NCI-H146 treated with DMSO at 0.1 percent for 48 hours (cell line): ENCODE measurements at regions not wholly inside any gene's neighbourhood (a gene's known extent, or its start where the extent isn't known, plus 50 kb on each side); places are given as distances from the start of the nearest gene placed in this dataset.

Source experiments
- DNase-seq: peaks from one replicate; lab custom pipeline; 2025; ENCODE audit not compliant: unreplicated experiment; lab: John Stamatoyannopoulos, UW

DNA sequence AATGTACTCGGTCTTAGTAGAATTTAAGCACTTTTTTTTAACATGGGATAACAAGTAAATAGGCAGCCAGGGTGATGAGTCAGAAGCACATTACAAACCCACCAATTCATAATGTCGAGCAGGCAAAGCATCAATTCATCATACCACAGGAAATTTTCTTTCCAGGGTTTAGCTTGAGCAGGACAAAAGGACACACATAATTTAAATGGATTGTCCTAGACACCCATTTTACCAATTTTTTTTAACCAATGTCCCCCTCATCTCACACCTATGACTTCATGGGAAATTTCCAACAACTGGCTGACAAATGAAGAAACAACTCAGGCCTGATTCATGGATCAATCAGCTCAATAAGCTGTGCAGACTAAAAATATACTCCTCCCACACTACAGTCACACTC is 58.8 kb upstream of the FOXG1 start:
- no peak for DNase-seq

DNA sequence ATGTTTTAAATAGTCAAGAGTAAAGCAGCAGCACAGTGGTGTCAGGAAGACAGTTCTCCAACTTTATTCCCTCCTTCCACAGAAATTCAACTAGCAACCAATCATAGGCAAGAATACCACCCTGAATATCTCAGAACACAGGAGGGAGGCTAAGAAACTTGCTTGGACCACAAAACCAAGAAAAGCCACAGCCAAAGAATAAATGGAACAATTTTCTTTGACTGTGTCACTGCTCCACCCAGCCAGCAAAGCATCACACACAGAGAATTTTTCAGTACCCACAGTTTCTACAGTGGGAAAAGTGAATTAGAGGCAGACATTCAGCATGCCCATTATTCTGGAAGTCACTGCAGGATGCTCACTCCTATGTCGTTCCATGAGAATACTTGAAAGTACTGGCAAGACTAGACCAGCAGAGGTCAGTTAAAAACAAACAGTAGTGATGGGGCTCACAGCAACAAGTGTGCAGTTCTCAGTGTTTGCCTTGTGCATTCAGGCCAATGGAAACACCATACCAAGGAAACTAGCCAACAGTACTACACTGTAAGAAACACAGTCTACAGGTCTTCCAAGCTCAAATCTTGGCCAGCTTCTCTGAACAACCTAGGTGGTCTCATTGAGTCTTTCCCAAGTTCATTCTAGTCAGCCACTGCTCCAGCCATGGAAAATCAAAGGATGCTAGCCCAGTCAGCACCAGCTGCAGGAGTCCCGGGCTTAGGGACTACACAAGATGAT is 56.8 kb upstream of the FOXG1 start:
- no peak for DNase-seq
